ENCODE measurements at regions not wholly inside any gene's neighbourhood (a gene's known extent, or its start where the extent isn't known, plus 50 kb on each side); places are given as distances from the start of the nearest gene placed in this dataset.
"Not testable (repeated sequence)": the region's sequence is repeated elsewhere in the genome, so short reads cannot be mapped to it uniquely, and the experiment has no call there.

DNA sequence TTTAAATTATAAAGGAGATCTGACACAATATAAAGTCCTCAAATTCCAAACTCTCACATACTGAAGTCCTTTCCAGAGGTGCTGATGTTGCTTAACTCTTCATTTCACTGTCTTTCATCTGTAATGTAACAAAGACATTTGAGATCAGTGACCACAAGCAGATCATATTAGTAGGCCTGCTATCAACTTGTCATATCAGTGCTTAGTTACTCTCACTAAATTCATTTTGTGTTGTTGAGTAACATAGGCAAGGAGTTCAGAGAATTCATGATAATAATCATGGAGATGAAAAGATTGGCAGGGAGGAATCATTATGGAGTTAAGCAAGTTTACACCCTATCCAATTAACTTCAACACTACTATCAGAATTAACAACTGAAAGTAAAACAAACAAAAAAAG lies 571.0 kb upstream of the ARRDC3 start:
- DNase-seq, result no peak

- no peak for DNase-seq
Measured at GRCh38 chr5:91950328-91950727, 567.2 kb upstream of the ARRDC3 start.

GRCh38 chr5:91946870-91947269 lies 563.8 kb upstream of the ARRDC3 start:
- no peak for DNase-seq

- no peak for DNase-seq
Measured at GRCh38 chr5:91941588-91941987, 558.5 kb upstream of the ARRDC3 start.

DNA sequence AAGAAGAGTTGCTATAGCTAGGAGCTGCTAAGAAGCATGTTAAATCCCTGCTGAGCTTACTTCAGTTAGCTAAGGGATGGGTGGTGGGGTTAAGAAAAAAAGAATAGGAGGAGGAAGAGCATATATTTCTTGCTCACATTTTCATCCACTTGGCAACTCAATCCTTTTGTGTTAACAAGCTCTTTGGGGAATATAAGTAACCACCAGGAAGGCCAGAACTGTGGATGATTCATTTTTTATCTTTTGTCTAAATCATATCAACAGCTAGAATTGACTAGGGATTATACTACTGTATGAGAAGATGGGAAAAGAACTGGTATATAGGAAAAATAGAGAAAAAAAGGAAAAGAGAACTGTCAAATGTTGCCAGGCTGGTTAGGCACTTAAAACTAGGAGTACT lies 555.3 kb upstream of the ARRDC3 start:
- no peak for DNase-seq

DNA sequence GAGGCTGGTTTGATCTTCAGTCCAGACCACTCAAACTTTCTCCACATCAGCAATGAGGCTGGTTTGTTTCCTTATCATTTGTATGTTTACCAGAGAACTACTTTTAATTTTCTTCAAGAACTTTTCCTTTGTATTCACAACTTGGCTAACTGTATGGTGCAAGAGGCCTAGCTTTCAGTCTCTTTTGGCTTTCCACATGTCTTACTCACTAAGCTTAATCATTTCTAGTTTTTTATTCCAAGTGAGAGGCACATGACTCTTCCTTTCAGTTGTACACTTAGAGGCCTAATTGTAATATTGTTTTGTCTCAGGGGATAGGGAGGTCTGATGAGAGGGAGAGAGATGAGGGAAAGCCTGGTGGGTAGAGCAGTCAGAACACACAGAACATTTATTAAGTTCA lies 554.0 kb upstream of the ARRDC3 start:
- no peak for DNase-seq

GRCh38 chr5:91929522-91929817 lies 546.4 kb upstream of the ARRDC3 start:
- no peak for DNase-seq

DNA sequence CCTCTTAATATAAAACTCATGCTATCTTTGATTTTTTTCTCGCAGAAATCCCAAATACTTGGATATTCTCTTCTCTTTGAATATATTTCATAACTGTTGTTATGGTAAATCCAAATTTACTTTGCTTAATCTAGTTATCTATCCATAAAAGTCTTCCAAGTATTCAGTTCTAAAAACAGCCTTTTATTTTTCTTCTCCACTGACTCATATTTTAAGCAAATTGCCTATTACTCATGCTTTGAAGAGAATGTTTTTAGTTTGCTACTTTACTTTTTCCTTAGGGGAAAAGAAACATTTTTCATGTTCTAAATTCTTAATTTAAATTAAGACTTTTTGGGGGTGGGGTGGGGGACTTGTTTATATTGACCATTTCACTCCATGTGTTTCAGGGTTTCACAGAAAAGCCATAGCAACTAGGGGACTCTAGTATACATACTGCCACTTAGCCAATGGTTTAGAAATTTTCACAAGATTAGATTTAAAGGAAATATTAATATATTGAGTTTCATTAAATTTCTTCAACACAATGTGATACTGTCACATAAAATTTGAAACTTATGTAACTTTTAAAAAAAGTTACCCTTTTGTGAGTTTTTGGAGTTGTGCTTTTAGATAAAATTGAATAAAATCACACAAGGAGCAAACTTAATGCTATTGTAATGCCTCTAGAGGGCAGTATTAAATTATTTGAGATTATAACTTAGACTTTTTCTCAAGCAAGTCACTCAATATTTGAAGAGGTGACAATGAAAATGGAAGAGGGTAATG lies 545.8 kb upstream of the ARRDC3 start:
- peak; percentile 3 for DNase-seq

DNA sequence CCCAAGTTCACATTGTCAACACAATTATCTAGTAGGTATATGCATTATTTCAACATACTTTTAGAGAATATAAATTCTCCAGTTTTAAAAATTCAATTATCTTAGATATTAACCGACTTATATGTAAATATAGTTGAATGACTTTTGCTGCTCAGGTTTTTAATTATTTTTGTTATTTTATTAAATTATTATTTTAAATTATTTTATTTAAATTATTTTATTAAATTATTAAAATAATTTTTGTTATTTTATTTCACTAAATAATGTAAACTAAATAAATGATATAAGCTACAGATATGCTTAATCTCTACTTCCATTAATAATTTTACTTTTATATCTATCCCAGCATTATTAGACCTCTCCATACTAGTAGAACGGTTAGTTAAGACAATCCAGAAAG lies 544.3 kb upstream of the ARRDC3 start:
- no peak for DNase-seq

GRCh38 chr5:91925249-91925648 lies 542.1 kb upstream of the ARRDC3 start:
- DNase-seq, result no peak

DNA sequence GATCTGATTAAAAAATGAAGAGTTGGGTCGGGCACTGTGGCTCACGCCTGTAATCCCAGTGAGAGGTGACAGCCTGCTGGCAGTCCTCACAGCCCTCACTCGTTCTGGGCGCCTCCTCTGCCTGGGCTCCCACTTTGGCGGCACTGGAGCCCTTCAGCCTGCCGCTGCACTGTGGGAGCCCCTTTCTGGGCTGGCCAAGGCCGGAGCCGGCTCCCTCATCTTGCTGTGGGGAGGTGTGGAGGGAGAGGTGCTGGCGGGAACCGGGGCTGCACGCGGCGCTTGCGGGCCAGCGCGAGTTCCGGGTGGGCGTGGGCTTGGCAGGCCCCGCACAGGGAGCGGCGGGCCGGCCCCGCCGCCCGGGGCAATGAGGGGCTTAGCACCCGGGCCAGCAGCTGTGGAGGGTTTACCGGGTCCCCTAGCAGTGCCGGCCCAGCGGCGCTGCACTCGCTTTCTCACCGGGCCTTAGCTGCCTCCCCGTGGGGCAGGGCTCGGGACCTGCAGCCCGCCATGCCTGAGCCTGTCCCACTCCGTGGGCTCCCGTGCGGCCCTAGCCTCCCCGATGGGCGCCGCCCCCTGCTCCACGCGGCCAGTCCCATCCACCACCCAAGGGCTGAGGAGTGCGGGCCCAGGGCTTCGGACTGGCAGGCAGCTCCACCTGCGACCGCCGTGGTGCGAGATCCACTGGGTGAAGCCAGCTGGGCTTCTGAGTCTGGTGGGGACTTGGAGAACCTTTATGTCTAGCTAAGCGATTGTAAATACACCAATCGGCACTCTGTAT lies 534.1 kb upstream of the ARRDC3 start:
- DNase-seq, result not testable (repeated sequence)

- DNase-seq, result no peak
Measured at GRCh38 chr5:91910655-91911054, 527.5 kb upstream of the ARRDC3 start.

DNA sequence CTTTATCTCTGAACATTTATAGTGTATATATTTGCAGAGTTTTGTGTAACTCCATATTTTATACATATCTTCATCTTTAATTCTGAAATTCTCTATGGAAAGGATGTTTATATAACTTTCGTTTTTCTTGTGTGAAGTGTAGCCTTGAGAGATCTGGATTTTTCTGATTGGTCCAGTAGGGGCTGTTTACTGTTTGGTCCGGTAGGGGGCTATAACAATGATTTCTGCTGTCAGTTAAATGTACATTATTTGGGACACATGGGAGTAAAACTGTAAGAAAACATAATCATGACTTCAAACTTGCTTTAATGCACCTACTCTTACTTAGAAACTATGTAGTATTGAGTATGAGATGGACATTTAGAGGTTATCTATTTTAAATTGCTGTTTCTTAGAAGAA lies 527.1 kb upstream of the ARRDC3 start:
- DNase-seq, result no peak

DNA sequence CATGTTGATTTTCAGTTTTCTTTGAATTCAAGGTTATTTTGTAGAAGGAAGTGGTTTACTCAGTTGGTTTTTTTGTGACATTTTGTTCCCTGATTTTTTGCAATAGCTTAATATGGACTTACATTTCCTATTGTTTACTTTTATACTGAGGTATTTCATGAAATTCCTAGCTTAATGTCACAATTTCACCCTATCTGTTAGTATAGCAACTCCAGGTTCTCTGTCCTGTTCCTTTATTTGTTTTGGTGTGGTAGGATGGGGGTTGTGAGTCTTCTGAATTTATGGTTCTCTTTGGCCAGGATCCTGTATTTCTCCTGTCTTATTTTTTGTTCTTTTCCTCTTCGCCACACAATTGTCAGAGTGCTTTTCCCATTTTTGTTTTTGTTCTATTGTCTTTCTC lies 523.4 kb upstream of the ARRDC3 start:
- no peak for DNase-seq

- no peak for DNase-seq
Measured at GRCh38 chr5:91906027-91906426, 522.9 kb upstream of the ARRDC3 start.

- DNase-seq, result no peak
Measured at GRCh38 chr5:91898898-91899297, 515.8 kb upstream of the ARRDC3 start.

DNA sequence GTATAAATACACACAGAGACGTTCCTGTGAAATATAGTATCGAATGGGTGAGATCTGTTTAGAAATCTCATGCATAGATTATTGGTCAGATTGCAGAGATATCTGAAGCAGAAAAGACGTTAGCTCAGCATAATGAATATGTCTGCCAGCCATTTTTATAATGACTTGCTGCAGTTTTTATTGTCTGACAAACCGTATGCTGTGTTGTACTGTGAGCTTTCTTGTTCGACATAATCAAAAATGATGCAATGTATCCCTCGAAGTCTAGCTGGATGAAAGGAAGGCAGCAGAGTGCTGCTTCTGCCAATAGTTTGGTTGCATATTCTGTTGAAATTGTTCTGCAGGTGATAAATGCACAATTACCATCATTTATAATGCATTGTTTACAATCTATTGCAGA lies 514.9 kb upstream of the ARRDC3 start:
- no peak for DNase-seq

DNA sequence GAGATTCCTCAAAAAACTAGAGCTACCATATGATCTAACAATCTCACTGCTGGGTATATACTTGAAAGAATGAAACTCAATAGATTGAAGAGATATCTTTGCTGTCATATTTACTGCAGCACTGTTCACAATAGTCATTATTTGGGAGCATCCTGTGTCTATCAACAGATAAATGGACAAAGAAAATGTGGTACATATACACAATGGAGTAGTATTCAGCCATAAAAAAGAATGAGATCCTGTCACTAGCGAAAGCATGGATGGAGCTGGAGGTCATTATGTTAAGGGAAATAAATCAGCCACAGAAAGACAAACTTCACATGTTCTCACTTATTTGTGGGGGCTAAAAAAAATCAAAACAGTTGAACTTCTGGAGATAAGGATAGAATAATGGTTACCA lies 505.7 kb upstream of the ARRDC3 start:
- no peak for DNase-seq

GRCh38 chr5:91885291-91886265 lies 502.5 kb upstream of the ARRDC3 start:
- no peak for DNase-seq

GRCh38 chr5:91884036-91884435 lies 500.9 kb upstream of the ARRDC3 start:
- no peak for DNase-seq

DNA sequence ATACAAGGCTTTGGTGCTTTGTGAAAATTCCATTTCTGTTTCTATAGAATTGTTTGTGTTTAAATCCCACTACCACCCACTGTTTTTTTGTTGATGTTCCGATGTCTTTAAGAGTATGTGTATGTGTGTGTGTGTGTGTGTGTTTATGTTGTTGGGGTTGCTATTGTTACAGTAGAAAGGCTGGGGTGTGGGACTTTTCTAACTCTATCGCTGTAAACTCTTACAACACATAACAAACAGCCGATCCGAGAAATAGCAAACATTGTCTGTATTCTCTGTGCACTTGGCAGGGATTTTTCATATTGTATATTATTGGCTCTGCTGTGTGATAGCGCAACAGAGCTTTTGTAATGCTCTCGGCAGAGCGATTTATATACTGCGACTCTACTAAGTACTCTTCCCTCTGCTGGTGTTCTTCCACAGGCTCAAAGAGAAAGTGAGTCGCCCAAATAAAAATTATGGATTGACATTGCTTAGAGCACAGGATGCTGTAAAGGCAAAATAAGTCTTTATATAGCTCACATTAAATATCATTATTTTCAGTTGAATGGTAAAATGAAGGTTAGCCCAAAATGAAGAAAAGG lies 492.2 kb upstream of the ARRDC3 start:
- DNase-seq, result no peak

DNA sequence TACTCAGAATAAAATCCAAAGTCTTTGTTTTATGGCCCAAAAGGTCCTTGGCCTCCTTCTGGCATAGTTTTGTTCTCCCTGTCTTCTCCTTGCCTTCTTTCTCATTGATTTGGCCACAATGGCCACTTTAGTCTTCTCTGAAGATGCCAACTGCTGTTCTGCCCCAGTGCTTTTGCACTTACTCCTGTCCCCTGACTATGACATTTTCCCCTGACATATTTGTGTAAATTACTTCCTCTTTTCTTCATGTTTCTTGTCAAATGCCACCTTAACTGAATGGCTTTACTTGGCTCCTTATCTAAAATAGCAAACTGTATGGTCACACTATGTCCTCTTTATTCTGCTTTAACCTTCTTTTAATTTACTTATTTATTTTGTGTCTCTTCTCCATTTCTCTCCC lies 484.7 kb upstream of the ARRDC3 start:
- DNase-seq, result no peak

DNA sequence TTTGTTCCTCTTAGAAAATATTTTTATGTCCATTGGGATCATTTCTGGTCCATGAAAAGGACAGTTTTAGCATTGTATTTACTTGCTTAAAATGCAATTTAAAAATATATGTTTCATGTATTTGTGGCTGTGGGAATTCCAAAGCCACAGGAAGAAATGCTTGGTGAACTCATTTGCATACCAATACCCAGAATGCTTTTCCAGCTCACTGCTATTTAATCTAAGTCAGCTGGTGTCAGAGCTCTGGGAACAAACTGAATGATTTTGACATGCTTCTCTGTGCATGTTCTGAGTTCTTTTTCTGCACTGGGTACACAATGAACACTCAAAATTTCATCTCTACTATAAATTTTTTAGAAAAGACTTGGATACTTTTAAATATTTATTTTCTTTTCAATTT lies 482.8 kb upstream of the ARRDC3 start:
- no peak for DNase-seq
